PC-3 (cell line): ENCODE measurements at regions not wholly inside any gene's neighbourhood (a gene's known extent, or its start where the extent isn't known, plus 50 kb on each side); places are given as distances from the start of the nearest gene placed in this dataset.

Source experiments
- ATAC-seq: fragments of 200-7000 bp; cut with Tn5 transposase; 2 replicates; pipeline ENCODE4 v1.9.1; 2020; ENCODE audit warnings: mild to moderate bottlenecking, moderate library complexity
- BruUV-seq: library from RNA; stranded (reverse); fragments of 400-500 nt; replicated peaks from 2 replicates; lab custom pipeline; 2021; lab: Mats Ljungman, UMichigan
- CTCF ChIA-PET: fragments of 300-600 bp; sonication (Branson Sonifier 250); formaldehyde crosslinking; loops from one replicate; lab custom pipeline; 2022; ENCODE audit warnings: antibody characterized with exemption; lab: Charles Lee
- POLR2A ChIA-PET: fragments of 300-600 bp; sonication (Branson Sonifier 250); formaldehyde crosslinking; loops from one replicate; lab custom pipeline; 2022; ENCODE audit warnings: antibody characterized with exemption; ENCODE audit not compliant: unreplicated experiment; lab: Charles Lee
- DNase-seq: peaks from one replicate; pipeline ENCODE4 v3.0.0-alpha.2; 2015
- H2AFZ ChIP-seq: fragments of 300-600 bp; sonication (generic); 2 replicates; pipeline ENCODE4 v1.6.0; 2016; ENCODE audit warnings: antibody characterized with exemption, low read length
- H3F3A ChIP-seq: fragments of 300-600 bp; sonication (generic); one replicate; pipeline ENCODE4 v1.6.0; 2017; ENCODE audit warnings: antibody characterized with exemption, low read length, control low read depth, mild to moderate bottlenecking; ENCODE audit not compliant: unreplicated experiment
- H3K27ac ChIP-seq: fragments of 300-600 bp; sonication (generic); 2 replicates; pipeline ENCODE4 v1.5.1; 2016; ENCODE audit warnings: mild to moderate bottlenecking, low read length
- H3K27me3 ChIP-seq: fragments of 300-600 bp; sonication (generic); 2 replicates; pipeline ENCODE4 v1.6.1; 2016; ENCODE audit warnings: low read length, mixed read lengths
- H3K36me3 ChIP-seq: fragments of 300-600 bp; sonication (generic); 2 replicates; pipeline ENCODE4 v1.6.1; 2016; ENCODE audit warnings: low read depth, mixed run types, low read length, mixed read lengths
- H3K4me1 ChIP-seq: fragments of 300-600 bp; sonication (generic); 2 replicates; pipeline ENCODE4 v1.5.1; 2016; ENCODE audit warnings: low read length; ENCODE audit not compliant: insufficient read depth
- H3K4me2 ChIP-seq: fragments of 300-600 bp; sonication (generic); 2 replicates; pipeline ENCODE4 v1.6.0; 2016; ENCODE audit warnings: low read length
- H3K4me3 ChIP-seq: fragments of 300-600 bp; sonication (generic); 2 replicates; pipeline ENCODE4 v1.5.1; 2016; ENCODE audit warnings: mild to moderate bottlenecking, low read length, mixed read lengths
- H3K79me2 ChIP-seq: fragments of 300-600 bp; sonication (generic); 2 replicates; pipeline ENCODE4 v1.6.1; 2017; ENCODE audit warnings: low read length, mixed read lengths
- H3K9ac ChIP-seq: fragments of 300-600 bp; sonication (generic); 2 replicates; pipeline ENCODE4 v1.6.0; 2016; ENCODE audit warnings: mild to moderate bottlenecking, low read length
- H3K9me2 ChIP-seq: fragments of 300-600 bp; sonication (generic); replicated peaks from 2 replicates; pipeline ENCODE4 v1.6.1; 2016; ENCODE audit warnings: mixed run types, low read length, mixed read lengths
- H3K9me3 ChIP-seq: fragments of 300-600 bp; sonication (generic); 2 replicates; pipeline ENCODE4 v1.6.1; 2016; ENCODE audit warnings: low read length, mixed read lengths
- H4K20me1 ChIP-seq: fragments of 300-600 bp; sonication (generic); 2 replicates; pipeline ENCODE4 v1.6.1; 2016; ENCODE audit warnings: low read length, mixed read lengths
- EZH2 ChIP-seq: fragments of 300-600 bp; sonication (generic); IDR thresholded peaks from one replicate; pipeline ENCODE4 v1.6.1; 2017; ENCODE audit warnings: antibody characterized with exemption, mild to moderate bottlenecking, low read length; ENCODE audit not compliant: unreplicated experiment
- EZH2phosphoT487 ChIP-seq: fragments of 300-600 bp; sonication (generic); IDR thresholded peaks from 2 replicates; pipeline ENCODE4 v1.6.1; 2018; ENCODE audit warnings: mild to moderate bottlenecking, antibody characterized with exemption, low read length, borderline replicate concordance
- intact Hi-C: fragments of 100-400 bp; cut with micrococcal nuclease; formaldehyde crosslinking; loops from 2 replicates; pipeline ENCODE4 v1.9.0; 2023
- TF ChIP-seq, protein P1 (sequence below): fragments of 300-600 bp; sonication (generic); conservative IDR thresholded peaks from 2 replicates; pipeline ENCODE4 v1.5.1; 2017; ENCODE audit warnings: antibody characterized with exemption, low read depth, mild to moderate bottlenecking, low read length

GRCh38 chr5:10863763-10864383 lies 102.8 kb upstream of the DAP start:
- Histone ChIP-seq H3K9me3 (no peaks in the 10 kb centered on the region), H3F3A (no peaks in the 10 kb centered on the region), H3K4me1 (peaks cover 23% of the 10 kb centered on the region), H4K20me1 (no peaks in the 10 kb centered on the region), H3K36me3 (no peaks in the 10 kb centered on the region), H3K27ac (no peak overlapping the region), H3K27me3 (no peaks in the 10 kb centered on the region), H3K4me3 (no peak overlapping the region), H3K9ac (no peak overlapping the region), H3K79me2 (no peaks in the 10 kb centered on the region), H3K9me2 (no peaks in the 10 kb centered on the region), H3K4me2 (no peak overlapping the region), H2AFZ (peak overlapping the region; percentile 49)
- DNase-seq (peak; percentile 88), ATAC-seq (peak; percentile 46)
- TF ChIP-seq EZH2phosphoT487 = no peak
- no peak for TF ChIP-seq EZH2
- TF ChIP-seq, protein P1, sequence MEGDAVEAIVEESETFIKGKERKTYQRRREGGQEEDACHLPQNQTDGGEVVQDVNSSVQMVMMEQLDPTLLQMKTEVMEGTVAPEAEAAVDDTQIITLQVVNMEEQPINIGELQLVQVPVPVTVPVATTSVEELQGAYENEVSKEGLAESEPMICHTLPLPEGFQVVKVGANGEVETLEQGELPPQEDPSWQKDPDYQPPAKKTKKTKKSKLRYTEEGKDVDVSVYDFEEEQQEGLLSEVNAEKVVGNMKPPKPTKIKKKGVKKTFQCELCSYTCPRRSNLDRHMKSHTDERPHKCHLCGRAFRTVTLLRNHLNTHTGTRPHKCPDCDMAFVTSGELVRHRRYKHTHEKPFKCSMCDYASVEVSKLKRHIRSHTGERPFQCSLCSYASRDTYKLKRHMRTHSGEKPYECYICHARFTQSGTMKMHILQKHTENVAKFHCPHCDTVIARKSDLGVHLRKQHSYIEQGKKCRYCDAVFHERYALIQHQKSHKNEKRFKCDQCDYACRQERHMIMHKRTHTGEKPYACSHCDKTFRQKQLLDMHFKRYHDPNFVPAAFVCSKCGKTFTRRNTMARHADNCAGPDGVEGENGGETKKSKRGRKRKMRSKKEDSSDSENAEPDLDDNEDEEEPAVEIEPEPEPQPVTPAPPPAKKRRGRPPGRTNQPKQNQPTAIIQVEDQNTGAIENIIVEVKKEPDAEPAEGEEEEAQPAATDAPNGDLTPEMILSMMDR = peak; percentile 100
- CTCF ChIA-PET = no interaction called here
- no TSS peak for BruUV-seq
- intact Hi-C loops = loop anchor here (2.0 to 5.0 kb wide), 3 partner anchors 51 to 243 kb away; no protein-coding TSS in a partner anchor
- POLR2A ChIA-PET = interaction anchor here (0.7 kb wide), 1 partner anchor 189 kb away, joined by 4 read pairs; no protein-coding TSS in a partner anchor

DNA sequence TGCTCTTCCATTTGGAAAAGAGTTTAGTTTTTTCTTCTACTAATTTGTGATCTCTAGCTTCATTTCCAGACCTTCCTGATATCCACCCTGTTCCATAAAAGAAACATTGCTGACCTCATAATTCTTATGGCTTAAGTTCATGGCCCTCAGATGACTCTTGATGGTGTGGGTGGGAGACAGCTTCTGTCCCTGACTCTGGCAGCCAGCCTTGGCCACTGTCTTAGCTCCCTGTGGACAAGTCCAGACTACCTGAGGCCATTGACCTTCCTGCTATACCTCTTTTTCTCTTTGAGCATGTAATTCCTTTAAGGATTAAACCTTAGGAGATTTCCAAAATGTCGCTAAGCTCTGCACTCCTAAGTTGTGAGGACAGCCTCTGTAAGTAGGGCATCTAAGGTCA lies 101.1 kb upstream of the DAP start:
- Histone ChIP-seq H3K79me2 (no peaks in the 10 kb centered on the region), H3K9me2 (no peaks in the 10 kb centered on the region), H2AFZ (no peak overlapping the region), H4K20me1 (no peaks in the 10 kb centered on the region), H3K9ac (no peak overlapping the region), H3K4me3 (no peak overlapping the region), H3K9me3 (no peaks in the 10 kb centered on the region), H3K4me2 (no peak overlapping the region), H3K4me1 (peaks cover 27% of the 10 kb centered on the region), H3K27me3 (no peaks in the 10 kb centered on the region), H3F3A (no peaks in the 10 kb centered on the region), H3K27ac (no peak overlapping the region), H3K36me3 (no peaks in the 10 kb centered on the region)
- intact Hi-C loops = loop anchor here (1.0 to 5.0 kb wide), 3 partner anchors 185 to 320 kb away; no protein-coding TSS in a partner anchor
- ChIA-PET CTCF (no interaction called here), POLR2A (no interaction called here)
- no peak for ATAC-seq
- no peak for DNase-seq
- TF ChIP-seq, protein P1 = no peak
- TF ChIP-seq EZH2phosphoT487 (no peak), EZH2 (no peak)
- no TSS peak for BruUV-seq

- no peak for DNase-seq
- CTCF ChIA-PET = no interaction called here
- Histone ChIP-seq H3K4me1 (peaks cover 33% of the 10 kb centered on the region), H3K36me3 (no peaks in the 10 kb centered on the region), H3K9me2 (no peaks in the 10 kb centered on the region), H3K4me3 (no peak overlapping the region), H3K4me2 (no peak overlapping the region), H3K79me2 (no peaks in the 10 kb centered on the region), H3F3A (no peaks in the 10 kb centered on the region), H3K9ac (no peak overlapping the region), H3K27ac (no peak overlapping the region), H3K27me3 (no peaks in the 10 kb centered on the region), H4K20me1 (no peaks in the 10 kb centered on the region), H3K9me3 (no peaks in the 10 kb centered on the region), H2AFZ (no peak overlapping the region)
- no peak for ATAC-seq
- POLR2A ChIA-PET = interaction anchor here (0.5 kb wide), 1 partner anchor 153 kb away, joined by 3 read pairs; no protein-coding TSS in a partner anchor
- intact Hi-C loops = loop anchor here (5.0 kb wide), 2 partner anchors 186 to 246 kb away; no protein-coding TSS in a partner anchor
- TF ChIP-seq EZH2 (no peak), EZH2phosphoT487 (no peak)
- TF ChIP-seq, protein P1 = no peak
- no TSS peak for BruUV-seq
Observed at GRCh38 chr5:10861423-10861790, 100.4 kb upstream of the DAP start.
